ENCODE measurements at regions not wholly inside any gene's neighbourhood (a gene's known extent, or its start where the extent isn't known, plus 50 kb on each side); places are given as distances from the start of the nearest gene placed in this dataset.

GRCh38 chr6:82679232-82679631 lies 315.6 kb downstream of the TPBG start:
- DNase-seq, result no peak

- no peak for DNase-seq
Observed at GRCh38 chr6:82680192-82680591, 316.6 kb downstream of the TPBG start.

- no peak for DNase-seq
Observed at GRCh38 chr6:82681119-82681714, 317.6 kb downstream of the TPBG start.

GRCh38 chr6:82686719-82687118 lies 323.1 kb downstream of the TPBG start:
- DNase-seq, result no peak

GRCh38 chr6:82687855-82688254 lies 324.2 kb downstream of the TPBG start:
- no peak for DNase-seq

GRCh38 chr6:82690283-82690682 lies 326.7 kb downstream of the TPBG start:
- no peak for DNase-seq

GRCh38 chr6:82691997-82692396 lies 328.4 kb downstream of the TPBG start:
- no peak for DNase-seq

- DNase-seq, result no peak
Observed at GRCh38 chr6:82693094-82693493, 329.5 kb downstream of the TPBG start.

- no peak for DNase-seq
Observed at GRCh38 chr6:82701341-82701740, 337.7 kb downstream of the TPBG start.

GRCh38 chr6:82702574-82702973 lies 339.0 kb downstream of the TPBG start:
- no peak for DNase-seq

- no peak for DNase-seq
Observed at GRCh38 chr6:82703230-82703629, 339.6 kb downstream of the TPBG start.

GRCh38 chr6:82704045-82704444 lies 340.4 kb downstream of the TPBG start:
- DNase-seq, result no peak

GRCh38 chr6:82705579-82705978 lies 342.0 kb downstream of the TPBG start:
- no peak for DNase-seq

GRCh38 chr6:82711105-82711827 lies 347.6 kb downstream of the TPBG start:
- DNase-seq, result no peak

GRCh38 chr6:82711971-82712370 lies 348.4 kb downstream of the TPBG start:
- no peak for DNase-seq

- DNase-seq, result no peak
Observed at GRCh38 chr6:82712389-82712788, 348.8 kb downstream of the TPBG start.

GRCh38 chr6:82712826-82713225 lies 349.2 kb downstream of the TPBG start:
- no peak for DNase-seq

GRCh38 chr6:82720992-82721391 lies 344.6 kb downstream of the UBE3D start:
- no peak for DNase-seq

- DNase-seq, result no peak
Observed at GRCh38 chr6:82735790-82736189, 329.9 kb downstream of the UBE3D start.

- no peak for DNase-seq
Observed at GRCh38 chr6:82737965-82738364, 327.7 kb downstream of the UBE3D start.

- DNase-seq, result no peak
Observed at GRCh38 chr6:82738773-82739172, 326.9 kb downstream of the UBE3D start.

GRCh38 chr6:82739303-82739702 lies 326.3 kb downstream of the UBE3D start:
- DNase-seq, result no peak

GRCh38 chr6:82740072-82740471 lies 325.6 kb downstream of the UBE3D start:
- no peak for DNase-seq

GRCh38 chr6:82741325-82741995 lies 324.2 kb downstream of the UBE3D start:
- no peak for DNase-seq

All from NCI-H524 treated with DMSO at 0.1 percent for 48 hours (cell line).